ENCODE measurements at regions not wholly inside any gene's neighbourhood (a gene's known extent, or its start where the extent isn't known, plus 50 kb on each side); places are given as distances from the start of the nearest gene placed in this dataset.

GRCh38 chr11:27287205-27287604 lies 75.8 kb downstream of the CCDC34 start:
- no peak for DNase-seq
- intact Hi-C loops (cut with DNase I; ENCODE audit: low total_unique reads), result no loop called here
- Histone ChIP-seq H3K4me1 (no peaks in the 10 kb centered on the region), H3K9me3 (peaks cover 0 to 21% (median 19%) of the 10 kb centered on the region in 8 donors), H3K27me3 (replicated peaks in 1 of 7) (no peaks in the 10 kb centered on the region), H3K4me3 (no peak overlapping the region), H3K36me3 (no peaks in the 10 kb centered on the region), H3K27ac (no peak overlapping the region)
- 55 to 79% (median 74%) methylated on average over 1 of the region's 1 CpG for WGBS, 5 donors
- TF ChIP-seq POLR2AphosphoS5 (IDR thresholded peaks at IDR 0.05) (no peak), POLR2A (IDR thresholded peaks at IDR 0.05) (no peak), CTCF (IDR thresholded peaks at IDR 0.05 in 8 of 11, conservative IDR thresholded peaks at IDR 0.05 in 3 of 11) (no peak)

DNA sequence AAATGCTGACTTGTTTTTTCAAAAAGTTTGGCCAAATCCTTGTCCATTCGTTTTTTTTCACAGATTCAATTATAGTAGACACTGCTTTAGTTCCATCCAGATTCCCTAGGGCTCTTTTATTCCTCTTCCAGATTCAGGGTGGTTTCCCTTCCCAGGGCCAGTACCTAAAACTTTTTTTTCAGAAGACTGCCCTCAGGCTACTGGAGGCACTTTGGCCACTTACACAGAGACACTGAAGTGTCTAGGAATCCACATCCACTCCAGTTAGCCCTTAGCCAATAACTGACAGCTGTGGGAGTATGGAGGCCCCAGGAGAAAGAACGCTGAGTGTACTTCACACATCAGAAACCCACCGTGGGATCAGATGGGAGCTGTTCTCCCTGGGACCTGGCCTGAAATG lies 77.3 kb downstream of the CCDC34 start:
- no peaks in the 10 kb centered on the region for H3K4me1 ChIP-seq
- no peak for DNase-seq
- WGBS, 5 donors, result 61 to 79% (median 72%) methylated on average over 3 of the region's 3 CpGs
- intact Hi-C loops (cut with DNase I; ENCODE audit: low total_unique reads), result no loop called here
- H3K4me3 ChIP-seq, result no peak overlapping the region
- H3K9me3 ChIP-seq, result peaks cover 0 to 7% (median 6%) of the 10 kb centered on the region in 8 donors
- H3K36me3 ChIP-seq, result no peaks in the 10 kb centered on the region
- no peak for TF ChIP-seq POLR2AphosphoS5 (IDR thresholded peaks at IDR 0.05)
- TF ChIP-seq POLR2A (IDR thresholded peaks at IDR 0.05), result no peak
- no peak for TF ChIP-seq CTCF (IDR thresholded peaks at IDR 0.05 in 8 of 11, conservative IDR thresholded peaks at IDR 0.05 in 3 of 11)
- no peaks in the 10 kb centered on the region for H3K27me3 ChIP-seq (replicated peaks in 1 of 7)
- no peak overlapping the region for H3K27ac ChIP-seq

DNA sequence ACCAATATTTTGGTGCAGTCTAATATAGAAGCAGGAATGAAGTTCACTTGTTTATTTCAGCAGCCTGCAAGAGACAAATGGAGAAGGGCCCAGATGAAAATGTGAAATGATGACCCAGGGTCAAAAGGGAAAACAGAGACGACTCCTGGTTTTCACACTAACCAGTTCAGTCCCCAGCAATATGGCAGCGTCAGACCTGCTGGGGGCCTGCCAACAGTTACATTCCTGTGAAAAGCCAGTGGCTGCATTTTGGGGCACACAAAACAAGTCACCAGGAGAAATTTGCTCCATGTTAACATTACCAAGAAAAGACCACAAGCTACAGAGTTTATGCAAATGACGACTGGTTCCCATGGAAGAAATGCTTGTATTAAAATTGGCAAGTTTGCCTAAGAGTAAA lies 80.2 kb downstream of the CCDC34 start:
- WGBS, 5 donors, result 65 to 79% (median 72%) methylated on average over 3 of the region's 3 CpGs
- H3K27ac ChIP-seq, result peak overlapping the region in 2 of 8 donors; percentile 30 to 35

More for the DNA sequence above, 80.2 kb downstream of the CCDC34 start:
- Histone ChIP-seq H3K4me3 (no peak overlapping the region), H3K4me1 (peaks cover 0 to 3% (median 0%) of the 10 kb centered on the region in 6 donors), H3K9me3 (no peaks in the 10 kb centered on the region), H3K27me3 (replicated peaks in 1 of 7) (no peaks in the 10 kb centered on the region), H3K36me3 (no peaks in the 10 kb centered on the region)
- TF ChIP-seq POLR2A (IDR thresholded peaks at IDR 0.05), result no peak
- TF ChIP-seq POLR2AphosphoS5 (IDR thresholded peaks at IDR 0.05), result no peak
- no peak for TF ChIP-seq CTCF (IDR thresholded peaks at IDR 0.05 in 8 of 11, conservative IDR thresholded peaks at IDR 0.05 in 3 of 11)
- intact Hi-C loops (cut with DNase I; ENCODE audit: low total_unique reads), result no loop called here
- no peak for DNase-seq
